ENCODE measurements at regions not wholly inside any gene's neighbourhood (a gene's known extent, or its start where the extent isn't known, plus 50 kb on each side); places are given as distances from the start of the nearest gene placed in this dataset.

- in situ Hi-C loops (cut with HindIII; ENCODE audit: low sequenced_read_pairs) = no loop called here
These were observed 871.6 kb upstream of the GJE1 start for GRCh38 chr6:141261016-141261671.

- in situ Hi-C loops (cut with HindIII; ENCODE audit: low sequenced_read_pairs) = no loop called here
These were observed 872.1 kb upstream of the GJE1 start for GRCh38 chr6:141260627-141261015.

- in situ Hi-C loops (cut with HindIII; ENCODE audit: low sequenced_read_pairs) = no loop called here
These were observed 872.9 kb upstream of the GJE1 start for GRCh38 chr6:141259807-141260206.

GRCh38 chr6:141259091-141259490 is 873.6 kb upstream of the GJE1 start:
- in situ Hi-C loops (cut with HindIII; ENCODE audit: low sequenced_read_pairs) = no loop called here

- in situ Hi-C loops (cut with HindIII; ENCODE audit: low sequenced_read_pairs) = no loop called here
These were observed 874.2 kb upstream of the GJE1 start for GRCh38 chr6:141258516-141258915.

GRCh38 chr6:141254336-141254735 is 878.4 kb upstream of the GJE1 start:
- in situ Hi-C loops (cut with HindIII; ENCODE audit: low sequenced_read_pairs) = no loop called here

- in situ Hi-C loops (cut with HindIII; ENCODE audit: low sequenced_read_pairs) = no loop called here
These were observed 879.7 kb upstream of the GJE1 start for GRCh38 chr6:141252828-141253608.

GRCh38 chr6:141251286-141251685 is 881.4 kb upstream of the GJE1 start:
- in situ Hi-C loops (cut with HindIII; ENCODE audit: low sequenced_read_pairs) = no loop called here

- in situ Hi-C loops (cut with HindIII; ENCODE audit: low sequenced_read_pairs) = no loop called here
These were observed 884.5 kb upstream of the GJE1 start for GRCh38 chr6:141248021-141248799.

- in situ Hi-C loops (cut with HindIII; ENCODE audit: low sequenced_read_pairs) = no loop called here
These were observed 888.4 kb upstream of the GJE1 start for GRCh38 chr6:141244366-141244765.

GRCh38 chr6:141242957-141243356 is 889.8 kb upstream of the GJE1 start:
- in situ Hi-C loops (cut with HindIII; ENCODE audit: low sequenced_read_pairs) = no loop called here

GRCh38 chr6:141229296-141229695 is 903.4 kb upstream of the GJE1 start:
- in situ Hi-C loops (cut with HindIII; ENCODE audit: low sequenced_read_pairs) = no loop called here

GRCh38 chr6:141218583-141218982 is 914.1 kb upstream of the GJE1 start:
- in situ Hi-C loops (cut with HindIII; ENCODE audit: low sequenced_read_pairs) = no loop called here

- in situ Hi-C loops (cut with HindIII; ENCODE audit: low sequenced_read_pairs) = no loop called here
These were observed 916.0 kb upstream of the GJE1 start for GRCh38 chr6:141216726-141217125.

- in situ Hi-C loops (cut with HindIII; ENCODE audit: low sequenced_read_pairs) = no loop called here
These were observed 920.4 kb upstream of the GJE1 start for GRCh38 chr6:141212296-141212695.

- in situ Hi-C loops (cut with HindIII; ENCODE audit: low sequenced_read_pairs) = no loop called here
These were observed 920.9 kb upstream of the GJE1 start for GRCh38 chr6:141211845-141212244.

- in situ Hi-C loops (cut with HindIII; ENCODE audit: low sequenced_read_pairs) = no loop called here
These were observed 921.8 kb upstream of the GJE1 start for GRCh38 chr6:141210901-141211300.

- in situ Hi-C loops (cut with HindIII; ENCODE audit: low sequenced_read_pairs) = no loop called here
These were observed 922.8 kb upstream of the GJE1 start for GRCh38 chr6:141209890-141210289.

GRCh38 chr6:141208101-141208500 is 924.6 kb upstream of the GJE1 start:
- in situ Hi-C loops (cut with HindIII; ENCODE audit: low sequenced_read_pairs) = no loop called here

GRCh38 chr6:141203902-141204575 is 928.7 kb upstream of the GJE1 start:
- in situ Hi-C loops (cut with HindIII; ENCODE audit: low sequenced_read_pairs) = no loop called here

GRCh38 chr6:141202626-141203025 is 930.1 kb upstream of the GJE1 start:
- in situ Hi-C loops (cut with HindIII; ENCODE audit: low sequenced_read_pairs) = no loop called here

Data from DLD1 (cell line).